NB4 (cell line): ENCODE measurements at regions not wholly inside any gene's neighbourhood (a gene's known extent, or its start where the extent isn't known, plus 50 kb on each side); places are given as distances from the start of the nearest gene placed in this dataset.

Experiments used
- DNase-seq: peaks from one replicate; pipeline ENCODE4 v3.0.0; 2010; ENCODE audit warnings: low read depth
- H3K4me3 ChIP-seq: one replicate; pipeline ENCODE4 v1.5.1; 2011; ENCODE audit warnings: mild to moderate bottlenecking, low read depth, low read length, moderate library complexity
- CTCF ChIP-seq: IDR thresholded peaks from one replicate; pipeline ENCODE4 v1.5.1; 2012; ENCODE audit warnings: low read depth, low read length
- MAX ChIP-seq: IDR thresholded peaks from 2 replicates; pipeline ENCODE4 v1.6.1; 2011; ENCODE audit warnings: low read depth, low read length
- MYC ChIP-seq: IDR thresholded peaks from 2 replicates; pipeline ENCODE4 v1.6.1; 2011; ENCODE audit warnings: low read depth, low read length
- POLR2A ChIP-seq: IDR thresholded peaks from 2 replicates; pipeline ENCODE4 v1.6.1; 2011; ENCODE audit warnings: mild to moderate bottlenecking; ENCODE audit not compliant: insufficient read length; ENCODE audit errors: extremely low read depth

GRCh38 chr5:93886917-93887361 lies 145.5 kb upstream of the POU5F2 start:
- TF ChIP-seq MAX (no peak), MYC (no peak), CTCF (no peak), POLR2A (no peak)
- no peak for DNase-seq
- H3K4me3 ChIP-seq, result no peak overlapping the region

- no peak for DNase-seq
- TF ChIP-seq CTCF (no peak), MYC (no peak), MAX (no peak), POLR2A (no peak)
These were observed 144.9 kb upstream of the POU5F2 start for GRCh38 chr5:93886098-93886806.

GRCh38 chr5:93884254-93884653 lies 142.9 kb upstream of the POU5F2 start:
- H3K4me3 ChIP-seq, result no peak overlapping the region
- DNase-seq, result no peak
- TF ChIP-seq POLR2A (no peak), CTCF (no peak), MAX (no peak), MYC (no peak)

More at GRCh38 chr5:93886098-93886806, 144.9 kb upstream of the POU5F2 start:
- H3K4me3 ChIP-seq, result no peak overlapping the region

GRCh38 chr5:93883459-93883858 lies 142.1 kb upstream of the POU5F2 start:
- TF ChIP-seq MYC, result no peak
- TF ChIP-seq MAX, result no peak
- no peak for TF ChIP-seq CTCF
- TF ChIP-seq POLR2A, result no peak
- no peak for DNase-seq

GRCh38 chr5:93875693-93876092 lies 134.3 kb upstream of the POU5F2 start:
- DNase-seq, result no peak
- no peak overlapping the region for H3K4me3 ChIP-seq
- no peak for TF ChIP-seq POLR2A
- no peak for TF ChIP-seq MAX
- no peak for TF ChIP-seq CTCF
- no peak for TF ChIP-seq MYC

More at GRCh38 chr5:93883459-93883858, 142.1 kb upstream of the POU5F2 start:
- H3K4me3 ChIP-seq, result no peak overlapping the region
